Activated CD4-positive, alpha-beta T cell treated with anti-CD3 and anti-CD28 coated beads, Interleukin-2, amount 50 U/mL, for 16 hours (primary cell): ENCODE measurements at regions not wholly inside any gene's neighbourhood (a gene's known extent, or its start where the extent isn't known, plus 50 kb on each side); places are given as distances from the start of the nearest gene placed in this dataset.
"Not testable (repeated sequence)": the region's sequence is repeated elsewhere in the genome, so short reads cannot be mapped to it uniquely, and the experiment has no call there.

Experiments used
- DNase-seq: peaks from one replicate; pipeline ENCODE4 v3.0.0-alpha.2; 2020

DNA sequence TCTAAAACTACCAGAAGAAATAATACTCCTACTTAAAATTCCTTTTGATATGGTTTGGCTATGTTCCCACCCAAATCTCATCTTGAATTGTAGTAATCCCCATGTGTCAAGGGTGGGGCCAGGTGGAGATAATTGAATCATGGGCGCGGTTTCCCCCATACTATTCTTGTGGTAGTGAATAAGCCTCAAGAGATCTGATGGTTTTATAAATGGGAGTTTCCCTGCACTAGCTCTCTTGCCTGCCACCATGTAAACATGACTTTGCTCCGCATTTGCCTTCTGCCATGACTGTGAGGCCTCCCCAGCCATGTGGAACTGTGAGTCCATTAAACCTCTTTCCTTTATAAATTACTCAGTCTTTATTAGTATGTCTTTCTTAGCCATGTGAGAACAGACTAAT is 390.5 kb downstream of the CHSY3 start:
- DNase-seq: not testable (repeated sequence)

DNA sequence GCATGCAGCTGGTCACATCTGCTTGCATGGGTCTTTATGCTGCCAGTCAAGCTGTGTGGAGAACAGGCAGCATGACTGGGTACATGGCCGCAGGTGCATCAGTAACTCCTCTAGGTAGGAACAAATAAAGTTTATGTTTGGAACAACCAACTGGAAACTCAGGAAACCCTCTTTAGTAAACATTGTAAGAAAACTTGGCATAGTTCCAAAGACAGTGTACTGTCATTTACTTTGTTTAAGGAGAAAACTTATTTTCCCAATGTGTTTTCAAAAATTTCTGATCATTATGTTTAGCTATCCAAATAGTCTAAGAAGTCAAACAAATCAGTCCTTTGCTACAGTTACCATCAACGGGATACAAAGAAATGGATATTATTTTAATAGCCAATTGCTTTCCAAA is 386.0 kb downstream of the CHSY3 start:
- no peak for DNase-seq

DNA sequence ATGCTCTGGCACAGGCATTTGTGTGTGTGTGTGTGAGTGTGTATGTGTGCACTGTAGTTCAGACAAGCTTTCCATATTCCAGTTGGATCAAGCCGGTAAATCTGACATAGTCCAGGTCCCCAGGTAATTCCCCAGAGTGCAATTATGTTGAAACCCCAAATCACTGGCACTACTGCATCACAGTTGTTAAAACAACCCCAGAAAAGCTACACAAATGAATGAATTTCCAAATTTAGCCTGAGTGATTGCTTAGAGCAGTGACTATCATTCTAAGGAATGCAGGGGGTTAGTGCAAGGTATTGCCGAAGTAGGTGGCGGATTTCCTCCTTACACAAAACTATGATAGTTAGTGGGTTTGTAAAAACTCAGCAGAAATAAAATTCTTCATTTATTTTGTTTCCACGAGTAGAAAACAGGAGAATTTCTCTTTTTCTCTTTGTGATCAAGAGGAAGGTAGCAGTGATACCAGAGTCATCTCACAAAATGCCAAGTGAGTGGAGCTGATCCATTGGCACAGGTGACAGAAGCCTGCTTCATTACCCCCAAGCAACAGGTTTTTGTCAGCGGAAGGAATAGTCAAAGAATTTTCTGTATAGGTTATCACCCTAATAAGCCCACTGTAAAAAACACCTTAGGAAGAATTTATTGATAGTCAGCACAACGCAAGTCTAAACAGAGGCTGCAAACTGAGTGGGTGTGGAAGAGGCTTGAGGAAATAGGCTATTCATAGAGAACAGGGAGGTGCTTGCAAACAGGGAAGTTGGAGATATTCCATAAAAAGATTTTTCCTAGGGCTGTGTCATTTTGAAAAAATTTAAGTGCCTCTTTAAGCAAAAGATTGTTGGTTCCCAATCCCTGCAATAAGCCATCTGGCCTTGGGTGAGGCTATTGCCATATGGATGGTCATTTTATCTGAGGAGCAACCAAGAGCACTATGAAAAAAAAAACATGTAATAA is 385.1 kb downstream of the CHSY3 start:
- no peak for DNase-seq

DNA sequence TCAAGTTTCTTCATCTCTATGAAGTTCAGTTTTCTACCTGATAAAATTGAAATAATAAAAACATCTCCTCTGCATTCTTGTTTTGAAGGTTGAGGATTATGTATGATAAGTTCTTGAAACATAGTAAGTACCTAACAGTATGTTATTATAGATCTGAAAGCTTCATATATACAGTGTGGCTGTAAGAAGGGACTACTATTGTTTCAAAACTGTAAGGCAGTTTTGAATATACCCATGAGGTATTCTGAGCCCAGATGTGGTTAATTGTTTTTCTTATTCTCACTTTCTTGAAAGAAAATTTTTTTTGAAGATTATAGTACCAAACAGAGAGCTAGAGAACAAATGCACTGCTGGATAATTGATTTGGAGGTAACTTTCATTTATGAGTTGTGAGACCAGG is 383.2 kb downstream of the CHSY3 start:
- DNase-seq: no peak

DNA sequence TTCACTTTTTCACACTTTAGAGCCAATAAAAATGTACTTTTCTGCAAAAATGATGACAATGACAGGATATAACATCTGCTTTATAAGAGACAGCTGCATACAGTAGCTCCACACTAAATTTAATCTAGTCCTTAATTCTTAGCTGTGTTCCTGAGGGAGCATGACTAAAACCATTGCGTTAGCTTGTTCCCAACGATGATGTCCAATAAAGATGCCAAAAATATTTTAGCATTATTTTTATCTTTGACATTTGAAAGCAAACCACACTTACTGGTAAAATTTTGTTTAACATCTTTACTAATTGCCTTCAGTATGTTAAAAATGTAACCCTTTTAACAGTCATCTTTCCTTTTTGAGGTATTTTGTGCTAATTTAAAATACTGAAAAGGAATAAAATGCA is 382.7 kb downstream of the CHSY3 start:
- no peak for DNase-seq

DNA sequence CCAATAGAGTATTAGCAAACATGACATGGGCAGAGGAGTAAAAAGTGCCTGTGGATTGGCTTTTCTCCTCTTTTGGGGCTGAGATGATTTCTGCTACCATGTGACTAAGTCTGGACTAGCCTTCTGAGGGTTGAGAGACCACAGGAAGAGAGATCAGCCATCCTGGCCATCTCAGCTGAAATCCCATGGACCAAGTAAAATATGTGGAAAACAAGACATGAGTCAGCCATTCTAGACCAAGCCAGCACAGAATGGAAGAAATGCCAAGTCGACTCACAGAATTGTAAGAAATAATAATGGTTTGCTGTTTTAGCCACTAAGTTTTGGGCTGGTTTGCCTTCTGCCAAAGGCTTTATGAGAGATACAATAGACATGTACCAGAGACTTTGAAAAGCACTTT is 377.8 kb downstream of the CHSY3 start:
- no peak for DNase-seq

DNA sequence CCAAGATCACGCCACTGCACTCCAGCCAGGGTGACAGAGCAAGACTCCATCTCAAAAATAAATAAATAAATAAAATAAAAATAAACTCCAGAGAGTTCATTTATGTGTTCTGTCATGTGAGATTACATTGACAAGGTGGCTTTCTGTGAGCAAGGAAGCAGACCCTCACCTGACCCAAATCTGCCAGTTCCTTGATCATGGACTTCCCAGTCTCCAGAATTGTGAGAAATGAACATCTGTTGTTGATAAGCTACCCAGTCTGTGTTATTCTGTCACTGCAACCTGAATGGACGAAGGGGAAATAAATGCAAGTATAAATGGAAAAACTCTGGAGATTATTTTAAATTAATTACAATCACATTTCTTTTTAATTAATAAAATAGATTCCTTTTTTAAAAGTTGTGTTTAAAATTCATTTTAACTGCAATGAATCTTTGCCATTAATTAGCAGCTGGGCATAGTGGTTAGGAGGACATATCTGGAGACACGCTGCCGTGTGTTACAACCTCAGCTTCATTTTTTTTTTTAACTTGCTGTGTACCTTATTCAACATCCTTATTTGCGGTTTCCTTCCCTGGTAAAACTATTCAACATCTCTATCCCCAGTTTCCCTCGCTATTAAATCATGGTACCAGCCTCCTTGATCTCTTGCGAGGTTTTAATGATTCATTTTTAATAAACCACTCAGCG is 376.4 kb downstream of the CHSY3 start:
- DNase-seq: no peak

DNA sequence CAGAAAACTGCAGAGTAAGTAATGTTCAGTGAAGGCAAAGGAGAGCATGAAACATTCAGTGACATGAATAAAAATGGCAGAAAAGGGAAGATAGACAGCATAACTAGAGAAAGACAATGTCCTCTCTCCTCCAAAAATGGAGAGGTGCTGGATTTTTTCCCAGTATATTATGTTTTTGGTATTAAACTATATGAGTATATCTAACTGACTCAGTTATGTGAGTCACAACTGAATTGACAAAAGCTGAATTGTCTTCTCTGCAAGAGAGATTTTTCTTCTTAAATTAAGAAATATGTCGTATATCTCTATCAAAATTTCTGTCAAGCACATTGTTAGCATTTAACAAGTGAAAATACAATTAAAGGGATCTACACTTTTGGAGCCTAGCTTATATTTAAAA is 375.1 kb downstream of the CHSY3 start:
- no peak for DNase-seq

DNA sequence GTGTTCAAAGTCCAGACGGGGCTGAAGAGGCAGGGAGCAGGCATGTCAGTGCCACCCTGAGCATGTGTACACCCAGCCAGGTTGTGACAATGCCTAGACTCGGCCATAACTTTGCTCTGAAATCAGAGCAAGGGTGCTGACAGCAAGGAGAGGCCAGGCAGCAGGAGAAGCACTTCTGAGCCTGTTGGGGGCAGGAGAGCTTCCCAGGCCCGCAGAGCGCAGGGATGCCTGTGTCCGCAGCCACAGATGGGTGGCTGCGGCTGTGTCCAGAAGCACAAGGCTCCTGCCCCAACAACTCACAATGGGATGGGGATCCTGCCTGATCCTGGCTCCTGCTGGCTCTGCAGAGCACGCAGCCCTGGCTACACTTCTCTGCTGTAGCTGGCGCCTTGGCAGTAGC is 373.9 kb downstream of the CHSY3 start:
- no peak for DNase-seq

DNA sequence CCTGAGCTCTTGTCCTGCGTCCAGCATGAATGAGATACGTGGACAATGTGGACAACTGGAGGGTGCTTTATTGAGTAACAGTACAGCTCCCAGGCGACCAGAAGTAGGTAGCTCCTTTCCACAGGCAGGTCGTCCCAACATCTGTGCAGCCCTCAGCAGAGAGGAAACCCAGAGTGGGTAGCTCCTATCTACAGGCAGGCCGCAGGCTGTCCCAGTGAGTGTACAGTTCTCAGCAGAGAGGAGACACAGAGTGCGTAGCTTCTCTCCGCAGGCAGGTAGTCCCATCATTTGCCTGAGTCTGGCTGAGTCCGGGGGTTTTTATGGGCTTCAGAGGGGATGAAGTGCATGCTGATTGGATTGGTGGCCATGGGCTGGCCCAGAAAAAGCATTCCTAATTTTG is 373.3 kb downstream of the CHSY3 start:
- DNase-seq: no peak

DNA sequence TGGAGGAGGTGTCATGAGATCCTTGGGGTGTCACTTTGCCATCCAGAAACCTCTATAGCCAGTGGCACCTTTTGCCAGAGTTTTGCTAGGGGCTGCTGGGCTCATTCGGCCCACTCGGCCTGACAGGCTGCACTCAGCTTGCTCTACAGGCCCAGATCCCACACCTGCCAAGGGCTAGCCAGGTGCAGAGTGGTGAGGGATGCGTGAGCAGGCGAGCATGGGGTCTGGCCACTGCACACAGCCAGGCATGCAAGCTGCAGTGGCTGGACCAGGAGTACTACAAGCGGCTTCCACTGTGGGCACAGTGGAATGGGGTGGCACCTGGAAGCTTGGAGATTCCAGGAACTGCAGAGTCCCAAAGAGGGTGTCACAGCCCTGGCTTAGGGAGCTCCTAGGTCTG is 372.7 kb downstream of the CHSY3 start:
- DNase-seq: no peak

DNA sequence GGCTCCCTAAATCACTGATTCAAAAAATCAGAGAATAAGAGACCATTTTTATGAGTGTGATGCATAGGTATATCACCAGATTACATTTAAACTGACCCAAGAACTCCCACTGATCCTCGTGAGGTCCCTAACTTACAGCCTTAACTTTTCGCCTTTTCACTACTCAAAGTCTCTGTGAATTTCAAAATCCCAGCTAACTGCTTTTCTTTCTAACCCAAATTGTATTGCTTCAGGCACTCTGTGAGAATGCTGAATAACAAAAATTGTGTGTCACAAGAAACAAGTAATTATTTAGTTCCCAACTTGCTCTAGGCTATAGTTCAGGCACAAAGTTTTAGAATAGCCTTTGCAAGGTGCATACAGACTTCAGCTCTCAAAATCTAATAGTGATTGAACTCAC is 368.6 kb downstream of the CHSY3 start:
- no peak for DNase-seq

DNA sequence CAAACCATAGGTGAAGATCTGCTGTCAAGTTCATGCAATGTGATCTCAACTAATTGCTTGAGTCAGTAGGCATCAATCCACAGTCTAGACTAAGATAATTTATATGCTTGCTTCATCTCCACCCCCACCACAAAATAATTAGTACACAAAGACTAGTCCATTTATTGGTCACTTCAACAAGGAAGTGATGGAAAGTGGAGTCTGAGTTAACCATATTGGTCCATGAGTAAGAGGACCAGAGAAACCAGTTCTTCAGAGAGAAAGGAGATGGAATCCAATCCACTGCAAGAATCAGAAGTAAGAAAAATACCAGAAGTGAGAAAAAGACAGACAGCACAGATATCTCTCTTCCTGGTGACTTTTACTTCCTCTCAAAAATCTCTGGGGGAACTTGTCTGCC is 366.5 kb downstream of the CHSY3 start:
- DNase-seq: no peak

DNA sequence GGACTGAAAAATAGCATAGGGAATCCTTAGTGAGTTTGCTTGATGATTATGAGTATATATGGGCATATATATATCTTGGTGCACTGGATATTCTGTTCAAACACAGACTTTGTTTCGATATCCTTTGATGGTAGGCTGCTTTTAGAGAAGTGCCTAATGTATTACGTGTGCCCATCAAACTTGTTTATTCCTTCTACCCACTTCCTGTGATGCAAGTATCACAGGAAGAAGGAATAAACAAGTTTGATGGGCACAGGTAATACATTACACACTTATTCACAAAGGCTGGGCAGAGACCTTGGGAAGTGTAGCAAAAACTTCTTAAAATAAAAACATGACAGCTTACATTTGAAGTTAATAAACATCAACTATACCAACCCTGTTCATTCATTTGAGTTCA is 364.2 kb downstream of the CHSY3 start:
- no peak for DNase-seq

DNA sequence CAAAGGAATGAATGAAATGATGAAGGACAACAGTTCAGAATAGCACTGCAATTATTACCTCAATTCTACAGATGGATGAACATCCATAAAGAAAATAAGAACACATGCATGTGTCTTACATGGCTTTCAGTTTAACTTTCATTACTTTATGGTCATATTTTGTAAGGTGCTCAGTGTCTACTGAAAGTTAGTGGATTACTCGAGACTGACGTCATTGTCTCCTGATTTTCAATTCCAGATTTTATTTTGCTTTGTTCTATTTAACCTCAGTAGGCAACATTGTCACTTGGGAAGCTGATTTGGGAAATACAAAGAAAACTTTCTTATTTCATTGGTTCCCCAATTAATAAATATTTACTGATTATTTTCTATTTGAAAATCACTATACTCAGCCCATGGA is 363.7 kb downstream of the CHSY3 start:
- no peak for DNase-seq

DNA sequence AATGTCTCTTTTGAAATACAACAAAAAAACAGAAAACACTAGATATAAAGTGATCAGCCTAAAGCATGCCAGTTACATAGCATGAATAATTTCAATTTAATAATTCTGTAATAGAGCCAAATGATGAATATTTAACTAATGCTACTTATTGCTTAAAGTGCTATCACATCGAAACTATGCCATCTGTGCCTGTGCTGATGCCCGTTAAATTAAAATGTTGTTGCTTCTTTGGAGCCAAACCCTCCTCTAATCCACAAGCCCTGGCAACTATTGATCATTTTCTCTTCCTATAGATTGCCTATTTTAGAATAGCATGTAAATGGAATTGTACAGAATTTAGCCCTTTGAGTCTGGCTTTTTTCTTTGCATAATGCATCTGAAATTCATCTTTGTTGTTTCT is 356.2 kb downstream of the CHSY3 start:
- no peak for DNase-seq

DNA sequence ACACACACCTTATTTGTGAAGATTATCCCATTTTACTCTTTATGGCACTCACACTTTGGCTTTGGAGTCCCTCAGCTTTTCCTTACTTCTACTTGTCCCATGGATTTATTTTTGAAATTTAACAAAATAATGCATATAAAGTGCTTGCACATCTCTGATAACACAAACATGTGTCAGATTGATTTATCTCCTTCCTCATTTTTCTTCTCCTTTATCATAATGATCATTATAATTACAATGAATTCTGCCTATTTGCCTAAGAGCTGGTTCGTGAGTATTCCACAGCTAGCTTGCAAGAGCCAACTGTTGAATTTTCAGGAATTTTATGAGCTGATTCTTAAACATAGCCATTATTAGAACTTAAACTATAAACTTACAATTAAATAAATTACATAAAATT is 347.7 kb downstream of the CHSY3 start:
- DNase-seq: no peak

DNA sequence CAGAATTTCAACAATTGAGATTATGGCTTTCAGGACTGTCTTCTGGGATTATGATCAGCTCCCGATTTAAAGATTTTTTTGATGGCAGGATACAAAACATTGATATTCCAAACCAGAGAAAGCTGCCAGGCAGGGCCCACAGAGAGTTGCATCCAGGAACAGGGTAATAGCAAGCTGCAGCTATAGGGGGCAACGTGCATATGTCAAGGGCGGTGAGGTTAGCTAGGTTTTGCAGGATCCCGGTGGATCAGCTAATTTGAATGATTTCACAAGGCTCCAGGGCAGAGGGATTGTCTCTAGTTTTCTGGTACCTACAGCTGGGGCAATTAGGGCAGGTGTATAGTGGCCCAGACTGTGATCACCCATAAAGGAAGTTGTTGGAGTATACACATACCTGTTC is 339.4 kb downstream of the CHSY3 start:
- DNase-seq: no peak

DNA sequence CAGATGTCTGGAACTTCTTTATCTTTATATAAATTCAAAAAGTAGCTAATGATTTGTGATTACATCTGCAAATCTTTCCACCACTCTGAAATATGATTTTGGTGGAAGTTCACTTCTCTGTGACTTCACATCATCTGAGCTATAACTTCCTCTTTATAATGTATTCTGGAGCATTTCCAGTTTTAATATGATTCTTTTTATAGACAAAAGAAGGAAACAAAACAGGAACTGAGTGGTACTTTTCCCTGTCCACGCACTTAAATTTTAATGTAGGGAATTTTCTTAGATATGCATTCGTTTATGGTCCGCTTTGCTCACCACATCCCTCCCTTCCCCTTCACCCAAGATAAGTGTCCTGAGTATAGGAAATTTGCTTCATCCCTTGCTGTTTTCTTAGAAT is 333.5 kb downstream of the CHSY3 start:
- DNase-seq: no peak
